DMS114 treated with DMSO at 0.1 percent for 48 hours (cell line): ENCODE measurements at regions not wholly inside any gene's neighbourhood (a gene's known extent, or its start where the extent isn't known, plus 50 kb on each side); places are given as distances from the start of the nearest gene placed in this dataset.

Experiments used
- DNase-seq: peaks from one replicate; lab custom pipeline; 2025; ENCODE audit not compliant: unreplicated experiment; lab: John Stamatoyannopoulos, UW

GRCh38 chr16:86287664-86288201 is 222.6 kb upstream of the FOXF1 start:
- DNase-seq: no peak

GRCh38 chr16:86288716-86289294 is 221.5 kb upstream of the FOXF1 start:
- no peak for DNase-seq

GRCh38 chr16:86289304-86289703 is 221.0 kb upstream of the FOXF1 start:
- no peak for DNase-seq

GRCh38 chr16:86289907-86290306 is 220.4 kb upstream of the FOXF1 start:
- no peak for DNase-seq

GRCh38 chr16:86291491-86291890 is 218.8 kb upstream of the FOXF1 start:
- DNase-seq: no peak

- DNase-seq: no peak
Observed at GRCh38 chr16:86292171-86292775, 218.1 kb upstream of the FOXF1 start.

- DNase-seq: no peak
Observed at GRCh38 chr16:86292942-86293341, 217.4 kb upstream of the FOXF1 start.

- DNase-seq: no peak
Observed at GRCh38 chr16:86293906-86294305, 216.4 kb upstream of the FOXF1 start.

GRCh38 chr16:86294535-86295196 is 215.7 kb upstream of the FOXF1 start:
- no peak for DNase-seq

- no peak for DNase-seq
Observed at GRCh38 chr16:86296256-86296655, 214.1 kb upstream of the FOXF1 start.

GRCh38 chr16:86297391-86297790 is 212.9 kb upstream of the FOXF1 start:
- no peak for DNase-seq

- DNase-seq: no peak
Observed at GRCh38 chr16:86297866-86298757, 212.2 kb upstream of the FOXF1 start.

- no peak for DNase-seq
Observed at GRCh38 chr16:86298758-86299134, 211.6 kb upstream of the FOXF1 start.

- DNase-seq: no peak
Observed at GRCh38 chr16:86299882-86300610, 210.3 kb upstream of the FOXF1 start.

GRCh38 chr16:86300746-86301481 is 209.4 kb upstream of the FOXF1 start:
- no peak for DNase-seq

- DNase-seq: no peak
Observed at GRCh38 chr16:86302421-86303109, 207.8 kb upstream of the FOXF1 start.

GRCh38 chr16:86303787-86304678 is 206.3 kb upstream of the FOXF1 start:
- no peak for DNase-seq

- no peak for DNase-seq
Observed at GRCh38 chr16:86304868-86305267, 205.5 kb upstream of the FOXF1 start.
